ENCODE measurements at regions not wholly inside any gene's neighbourhood (a gene's known extent, or its start where the extent isn't known, plus 50 kb on each side); places are given as distances from the start of the nearest gene placed in this dataset.

GRCh38 chr1:112070677-112071076 is 81.2 kb upstream of the KCND3 start:
- TF ChIP-seq CTCF (IDR thresholded peaks at IDR 0.05) (no peak), EZH2 (IDR thresholded peaks at IDR 0.05; ENCODE audit: borderline replicate concordance, insufficient read depth, low read depth, low read length, poor library complexity, severe bottlenecking) (no peak)
